B cell (primary cell): ENCODE measurements at regions not wholly inside any gene's neighbourhood (a gene's known extent, or its start where the extent isn't known, plus 50 kb on each side); places are given as distances from the start of the nearest gene placed in this dataset.

Experiments used
- ATAC-seq: fragments of 200-7000 bp; cut with Tn5 transposase; one replicate; pipeline ENCODE4 v1.10.0; 2021; ENCODE audit warnings: low read depth, mild to moderate bottlenecking, moderate number of reproducible peaks, moderate library complexity
- CTCF ChIA-PET: fragments of 350-600 bp; sonication (Branson Sonifier 250); formaldehyde crosslinking; loops from one replicate; lab custom pipeline; 2021; ENCODE audit warnings: antibody characterized with exemption, inconsistent platforms; lab: Charles Lee
- POLR2A ChIA-PET: fragments of 350-600 bp; sonication (Branson Sonifier 250); formaldehyde crosslinking; loops from one replicate; lab custom pipeline; 2021; ENCODE audit warnings: antibody characterized with exemption; lab: Charles Lee
- DNase-seq: peaks from one replicate; pipeline ENCODE4 v3.0.0; 2013
- H2AFZ ChIP-seq: 2 replicates; pipeline ENCODE4 v1.6.1; 2012; ENCODE audit warnings: mild to moderate bottlenecking, low read depth, low read length; ENCODE audit not compliant: insufficient read depth, poor library complexity, severe bottlenecking
- H3K27ac ChIP-seq, 2 donors: 1 replicate in 1 of 2; 2 replicates in 1 of 2; pipeline ENCODE4 v1.5.1; 2012 to 2013; ENCODE audit warnings: low read length in 2 of 2, mild to moderate bottlenecking in 2 of 2, moderate library complexity in 1 of 2
- H3K27me3 ChIP-seq, 4 experiments: fragments of 200-600 bp in 1 of 4; sonication (generic) in 1 of 4; replicated peaks in 1 of 4; 1 replicate in 2 of 4; 2 replicates in 2 of 4; pipeline versions ENCODE4 v1.6.1 to v1.7.0; 2013 to 2016; ENCODE audit warnings: low read length in 3 of 4, mild to moderate bottlenecking in 2 of 4, mixed read lengths in 1 of 4, moderate library complexity in 1 of 4; ENCODE audit not compliant: insufficient read depth in 4 of 4, control insufficient read depth in 3 of 4; ENCODE audit errors: control extremely low read depth in 1 of 4
- H3K36me3 ChIP-seq, 2 experiments: replicated peaks in 1 of 2; 1 replicate in 1 of 2; 2 replicates in 1 of 2; pipeline versions ENCODE4 v1.6.1 to v1.7.1; 2013; ENCODE audit warnings: low read length in 1 of 2; ENCODE audit not compliant: insufficient read depth in 2 of 2, control insufficient read depth in 1 of 2; ENCODE audit errors: control extremely low read depth in 1 of 2, extremely low read depth in 1 of 2
- H3K4me1 ChIP-seq, 2 donors: fragments of 200-600 bp in 1 of 2; sonication (generic) in 1 of 2; 1 replicate in 1 of 2; 2 replicates in 1 of 2; pipeline versions ENCODE4 v1.5.1 to v1.6.1; 2013 to 2017; ENCODE audit warnings: low read length in 2 of 2; ENCODE audit not compliant: control insufficient read depth in 2 of 2, insufficient read depth in 2 of 2
- H3K4me2 ChIP-seq: replicated peaks from 2 replicates; pipeline ENCODE3; 2012; ENCODE audit warnings: mild to moderate bottlenecking, low read depth, low read length; ENCODE audit not compliant: poor library complexity, severe bottlenecking
- H3K4me3 ChIP-seq, 5 experiments: fragments of 200-600 bp in 1 of 5; sonication (generic) in 1 of 5; 1 replicate in 3 of 5; 2 replicates in 2 of 5; pipeline versions ENCODE4 v1.5.1 to v1.7.0; 2011 to 2016; ENCODE audit warnings: low read length in 4 of 5, mild to moderate bottlenecking in 4 of 5, low read depth in 2 of 5, control low read depth in 1 of 5, moderate library complexity in 1 of 5; ENCODE audit not compliant: insufficient read depth in 1 of 5; ENCODE audit errors: control extremely low read depth in 1 of 5, extremely low read depth in 1 of 5
- H3K79me2 ChIP-seq: fragments of 200-600 bp; sonication (generic); one replicate; pipeline ENCODE4 v1.6.0; 2016; ENCODE audit warnings: low read length; ENCODE audit not compliant: control insufficient read depth, insufficient read depth
- H3K9ac ChIP-seq: fragments of 200-600 bp; sonication (generic); 2 replicates; pipeline ENCODE4 v1.6.1; 2017; ENCODE audit warnings: mild to moderate bottlenecking, low read length, moderate library complexity
- H3K9me3 ChIP-seq, 3 donors: one replicate each; pipeline versions ENCODE4 v1.6.1 to v1.7.1; 2013; ENCODE audit warnings: low read length in 2 of 3; ENCODE audit not compliant: control insufficient read depth in 2 of 3, insufficient read depth in 1 of 3; ENCODE audit errors: control extremely low read depth in 1 of 3
- H4K20me1 ChIP-seq: 2 replicates; pipeline ENCODE4 v1.6.0; 2012; ENCODE audit warnings: mild to moderate bottlenecking, low read length; ENCODE audit not compliant: insufficient read depth, control insufficient read depth, poor library complexity, severe bottlenecking
- H3K27ac Mint-ChIP-seq: one replicate; pipeline ENCODE4 v1.8.0; 2021; ENCODE audit warnings: mixed read lengths
- H3K27me3 Mint-ChIP-seq: one replicate; pipeline ENCODE4 v1.8.0; 2021; ENCODE audit warnings: mixed read lengths
- H3K4me1 Mint-ChIP-seq: one replicate; pipeline ENCODE4 v1.8.0; 2021; ENCODE audit warnings: mixed read lengths
- H3K4me3 Mint-ChIP-seq: one replicate; pipeline ENCODE4 v1.8.0; 2021; ENCODE audit warnings: mixed read lengths
- H3K9me3 Mint-ChIP-seq: one replicate; pipeline ENCODE4 v1.8.0; 2022; ENCODE audit warnings: mixed read lengths; ENCODE audit not compliant: insufficient read depth
- EZH2 ChIP-seq: IDR thresholded peaks from 2 replicates; pipeline ENCODE4 v1.6.1; 2012; ENCODE audit warnings: borderline replicate concordance, low read depth, mild to moderate bottlenecking, moderate library complexity, low read length; ENCODE audit not compliant: insufficient read depth, poor library complexity, severe bottlenecking
- WGBS: methylation state at CpG from one replicate; pipeline ENCODE4 v1.1.5; 2013; ENCODE audit warnings: missing lambda C conversion rate; ENCODE audit not compliant: insufficient coverage; 5-methylcytosine and 5-hydroxymethylcytosine counted together
- intact Hi-C: fragments of 100-400 bp; cut with micrococcal nuclease; formaldehyde crosslinking; loops from one replicate; pipeline ENCODE4 v1.10.0; 2022
- TF ChIP-seq, protein P1 (sequence below): fragments of 200-600 bp; IDR thresholded peaks from one replicate; pipeline ENCODE4 v1.8.0; 2022; ENCODE audit warnings: antibody characterized with exemption, mild to moderate bottlenecking

DNA sequence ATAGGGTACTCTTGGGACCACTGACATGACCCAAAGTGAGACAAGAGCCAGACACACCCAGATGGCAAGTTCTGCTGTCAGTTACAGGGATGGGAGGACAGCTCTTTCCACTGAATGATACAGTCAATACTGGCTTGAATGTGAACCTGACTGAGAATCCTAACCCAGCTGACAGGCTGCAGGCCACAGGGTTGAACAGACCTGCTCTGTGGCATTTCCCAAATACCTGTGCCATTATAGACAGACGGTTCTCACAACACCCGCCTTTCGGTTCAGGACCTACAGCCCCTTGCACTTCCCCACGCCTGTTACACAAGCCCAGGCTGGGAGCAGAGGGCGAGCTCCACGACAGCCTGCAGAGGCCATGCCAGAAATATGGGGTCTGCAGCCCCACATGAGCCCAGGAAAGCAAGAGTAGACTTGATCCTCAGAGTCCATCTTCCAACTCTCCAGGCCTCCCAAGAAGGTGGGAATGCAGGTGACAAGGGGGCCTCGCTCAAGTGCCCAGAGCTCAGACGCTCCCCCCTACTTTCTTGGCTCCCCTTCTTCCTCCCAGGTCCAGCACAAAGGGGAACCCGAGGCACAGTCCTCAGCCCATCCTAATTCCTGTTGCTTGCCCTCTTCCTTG lies 314.3 kb downstream of the SOX9 start:
- H4K20me1 ChIP-seq, result no peaks in the 10 kb centered on the region
- H3K4me3 ChIP-seq, result no peak overlapping the region
- H3K36me3 ChIP-seq, result no peaks in the 10 kb centered on the region
- WGBS, result 87% methylated on average over 9 of the region's 9 CpGs
- no peak overlapping the region for H3K27ac ChIP-seq
- H3K27ac Mint-ChIP-seq, result no peak overlapping the region
- no peak overlapping the region for H3K9ac ChIP-seq
- H3K27me3 Mint-ChIP-seq, result peaks cover 4% of the 10 kb centered on the region
- H3K9me3 Mint-ChIP-seq, result no peaks in the 10 kb centered on the region
- DNase-seq (no peak), ATAC-seq (no peak)
- H3K4me2 ChIP-seq, result no peak overlapping the region
- H2AFZ ChIP-seq, result no peak overlapping the region
- H3K4me3 Mint-ChIP-seq, result no peak overlapping the region
- TF ChIP-seq, protein P1, sequence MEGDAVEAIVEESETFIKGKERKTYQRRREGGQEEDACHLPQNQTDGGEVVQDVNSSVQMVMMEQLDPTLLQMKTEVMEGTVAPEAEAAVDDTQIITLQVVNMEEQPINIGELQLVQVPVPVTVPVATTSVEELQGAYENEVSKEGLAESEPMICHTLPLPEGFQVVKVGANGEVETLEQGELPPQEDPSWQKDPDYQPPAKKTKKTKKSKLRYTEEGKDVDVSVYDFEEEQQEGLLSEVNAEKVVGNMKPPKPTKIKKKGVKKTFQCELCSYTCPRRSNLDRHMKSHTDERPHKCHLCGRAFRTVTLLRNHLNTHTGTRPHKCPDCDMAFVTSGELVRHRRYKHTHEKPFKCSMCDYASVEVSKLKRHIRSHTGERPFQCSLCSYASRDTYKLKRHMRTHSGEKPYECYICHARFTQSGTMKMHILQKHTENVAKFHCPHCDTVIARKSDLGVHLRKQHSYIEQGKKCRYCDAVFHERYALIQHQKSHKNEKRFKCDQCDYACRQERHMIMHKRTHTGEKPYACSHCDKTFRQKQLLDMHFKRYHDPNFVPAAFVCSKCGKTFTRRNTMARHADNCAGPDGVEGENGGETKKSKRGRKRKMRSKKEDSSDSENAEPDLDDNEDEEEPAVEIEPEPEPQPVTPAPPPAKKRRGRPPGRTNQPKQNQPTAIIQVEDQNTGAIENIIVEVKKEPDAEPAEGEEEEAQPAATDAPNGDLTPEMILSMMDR, result no peak
- no peak for TF ChIP-seq EZH2
- H3K79me2 ChIP-seq, result no peaks in the 10 kb centered on the region
- peaks cover 0 to 9% (median 0%) of the 10 kb centered on the region in 3 donors for H3K9me3 ChIP-seq
- intact Hi-C loops, result no loop called here
- H3K4me1 Mint-ChIP-seq, result no peaks in the 10 kb centered on the region
- POLR2A ChIA-PET, result no interaction called here
- H3K4me1 ChIP-seq, result no peaks in the 10 kb centered on the region
- H3K27me3 ChIP-seq, result no peaks in the 10 kb centered on the region
- CTCF ChIA-PET, result interaction anchor here (0.7 kb wide), 2 partner anchors 10 to 1427 kb away, joined by 3 read pairs; no protein-coding TSS in a partner anchor

DNA sequence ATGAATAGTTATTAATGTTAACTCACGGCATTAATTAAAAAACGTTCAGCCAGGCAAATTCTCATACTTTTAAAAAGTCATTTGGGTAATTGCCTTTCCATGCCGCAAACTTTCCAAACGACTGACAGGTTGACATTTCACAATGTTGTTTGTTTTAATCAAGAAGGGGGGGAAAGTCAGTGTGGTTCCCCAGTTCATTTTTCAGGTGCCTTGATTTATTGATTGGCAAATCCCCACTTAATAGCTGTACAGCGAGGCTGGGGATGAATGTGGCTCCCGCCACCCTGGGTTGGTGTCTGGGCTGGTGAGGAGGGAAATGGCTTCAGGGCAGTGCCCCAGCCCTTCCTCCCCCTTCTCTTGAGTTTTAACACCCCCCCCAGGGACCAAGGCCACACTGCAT lies 318.0 kb downstream of the SOX9 start:
- no peak overlapping the region for H3K27ac ChIP-seq
- Mint-ChIP-seq H3K4me3 (no peak overlapping the region), H3K27me3 (peaks cover 4% of the 10 kb centered on the region), H3K9me3 (no peaks in the 10 kb centered on the region), H3K4me1 (no peaks in the 10 kb centered on the region), H3K27ac (no peak overlapping the region)
- intact Hi-C loops, result no loop called here
- no peaks in the 10 kb centered on the region for H4K20me1 ChIP-seq
- ChIA-PET CTCF (no interaction called here), POLR2A (no interaction called here)
- H3K4me2 ChIP-seq, result no peak overlapping the region
- ATAC-seq, result no peak
- H3K9ac ChIP-seq, result no peak overlapping the region
- H3K9me3 ChIP-seq, result peaks cover 0 to 10% (median 0%) of the 10 kb centered on the region in 3 donors
- no peak for TF ChIP-seq EZH2
- TF ChIP-seq, protein P1, result no peak
- no peak overlapping the region for H2AFZ ChIP-seq
- H3K36me3 ChIP-seq, result no peaks in the 10 kb centered on the region
- H3K79me2 ChIP-seq, result no peaks in the 10 kb centered on the region
- WGBS, result 92% methylated on average over 2 of the region's 6 CpGs
- H3K4me1 ChIP-seq, result no peaks in the 10 kb centered on the region
- H3K27me3 ChIP-seq, result no peaks in the 10 kb centered on the region
- H3K4me3 ChIP-seq, result no peak overlapping the region
- DNase-seq, result no peak
